ENCODE measurements at regions not wholly inside any gene's neighbourhood (a gene's known extent, or its start where the extent isn't known, plus 50 kb on each side); places are given as distances from the start of the nearest gene placed in this dataset.
"Not testable (repeated sequence)": the region's sequence is repeated elsewhere in the genome, so short reads cannot be mapped to it uniquely, and the experiment has no call there.

- no peak for DNase-seq (ENCODE audit: low spot score)
Observed at GRCh38 chr3:26015752-26016151, 225.9 kb downstream of the OXSM start.

DNA sequence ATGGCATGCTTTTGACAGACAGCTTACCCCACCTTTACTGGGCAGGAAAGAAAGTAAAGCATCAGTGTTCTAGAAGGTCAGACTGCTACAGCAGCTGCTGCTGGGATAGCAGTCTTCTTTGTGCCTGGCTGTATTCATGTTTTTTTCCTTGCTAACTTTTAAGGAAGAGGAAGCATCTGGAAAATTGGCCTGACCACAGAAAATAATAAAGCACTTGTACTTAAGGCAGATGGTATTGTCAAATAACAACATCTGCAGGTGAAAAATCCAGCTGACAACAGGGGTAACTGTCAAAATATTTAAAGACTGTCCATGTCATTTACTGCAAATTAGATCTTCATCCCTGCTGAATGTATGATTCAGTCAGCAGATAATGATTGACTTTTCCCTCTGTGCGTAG lies 229.0 kb downstream of the OXSM start:
- H3K4me1 Mint-ChIP-seq, result no peaks in the 10 kb centered on the region
- Histone ChIP-seq H3F3A (ENCODE audit: low read depth) (no peaks in the 10 kb centered on the region), H3K27me3 (no peaks in the 10 kb centered on the region), H4K20me1 (ENCODE audit: low read depth) (no peaks in the 10 kb centered on the region), H3K4me1 (no peaks in the 10 kb centered on the region), H3K4me2 (no peak overlapping the region), H3K27ac (no peak overlapping the region), H3K79me2 (ENCODE audit: low read depth) (no peaks in the 10 kb centered on the region), H3K9ac (no peak overlapping the region), H3K9me3 (ENCODE audit: low read depth) (no peaks in the 10 kb centered on the region), H3K36me3 (no peaks in the 10 kb centered on the region), H3K4me3 (no peak overlapping the region), H2AFZ (replicated peaks) (no peak overlapping the region)
- no peak overlapping the region for H3K4me3 Mint-ChIP-seq
- DNase-seq (ENCODE audit: low spot score), result no peak
- H3K36me3 Mint-ChIP-seq, result no peaks in the 10 kb centered on the region
- TF ChIP-seq CTCF (IDR thresholded peaks at IDR 0.05) (no peak), EZH2 (IDR thresholded peaks at IDR 0.05) (no peak), EZH2phosphoT487 (IDR thresholded peaks at IDR 0.05) (no peak)
- H3K27ac Mint-ChIP-seq, result no peak overlapping the region
- no peaks in the 10 kb centered on the region for H3K9me3 Mint-ChIP-seq
- peaks cover 2% of the 10 kb centered on the region for H3K27me3 Mint-ChIP-seq (ENCODE audit: insufficient read depth, low read depth)

More at GRCh38 chr3:26015752-26016151, 225.9 kb downstream of the OXSM start:
- H3K27me3 ChIP-seq, result no peaks in the 10 kb centered on the region
- no peaks in the 10 kb centered on the region for H3K4me1 Mint-ChIP-seq
- H3K9ac ChIP-seq, result no peak overlapping the region
- H3K4me3 ChIP-seq, result no peak overlapping the region
- no peaks in the 10 kb centered on the region for H4K20me1 ChIP-seq (ENCODE audit: low read depth)
- no peaks in the 10 kb centered on the region for H3K9me3 ChIP-seq (ENCODE audit: low read depth)
- no peaks in the 10 kb centered on the region for H3K9me3 Mint-ChIP-seq
- H3K27ac Mint-ChIP-seq, result no peak overlapping the region
- no peak overlapping the region for H3K27ac ChIP-seq
- H3K27me3 Mint-ChIP-seq (ENCODE audit: insufficient read depth, low read depth), result peaks cover 2% of the 10 kb centered on the region
- H3K36me3 ChIP-seq, result no peaks in the 10 kb centered on the region
- H3F3A ChIP-seq (ENCODE audit: low read depth), result no peaks in the 10 kb centered on the region
- no peak overlapping the region for H2AFZ ChIP-seq (replicated peaks)
- H3K4me1 ChIP-seq, result no peaks in the 10 kb centered on the region
- TF ChIP-seq CTCF (IDR thresholded peaks at IDR 0.05), result peak; percentile 42
- TF ChIP-seq EZH2 (IDR thresholded peaks at IDR 0.05), result no peak
- TF ChIP-seq EZH2phosphoT487 (IDR thresholded peaks at IDR 0.05), result no peak
- no peaks in the 10 kb centered on the region for H3K79me2 ChIP-seq (ENCODE audit: low read depth)
- H3K36me3 Mint-ChIP-seq, result no peaks in the 10 kb centered on the region
- no peak overlapping the region for H3K4me2 ChIP-seq
- no peak overlapping the region for H3K4me3 Mint-ChIP-seq

DNA sequence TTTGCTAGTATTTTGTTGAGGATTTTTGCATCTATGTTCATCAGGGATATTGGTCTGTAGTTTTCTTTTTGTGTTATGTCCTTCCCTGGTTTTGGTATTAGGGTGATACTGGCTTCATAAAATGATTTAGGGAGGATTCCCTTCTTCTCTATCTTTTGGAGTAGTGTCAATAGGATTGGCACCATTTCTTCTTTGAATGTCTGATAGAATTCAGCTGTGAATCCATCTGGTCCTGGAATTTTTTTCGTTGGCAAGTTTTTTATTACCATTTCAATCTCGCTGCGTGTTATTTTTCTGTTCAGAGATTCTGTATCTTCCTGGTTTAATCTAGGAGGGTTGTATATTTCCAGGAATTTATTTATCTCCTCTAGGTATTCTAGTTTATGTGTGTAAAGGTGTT lies 234.3 kb downstream of the OXSM start:
- not testable (repeated sequence) for H3K4me3 Mint-ChIP-seq; H3K27me3 Mint-ChIP-seq (ENCODE audit: insufficient read depth, low read depth); H3K4me1 ChIP-seq; H3K9ac ChIP-seq; H3K27ac ChIP-seq; H3K27me3 ChIP-seq; H3K4me1 Mint-ChIP-seq; H4K20me1 ChIP-seq (ENCODE audit: low read depth); DNase-seq (ENCODE audit: low spot score); H3F3A ChIP-seq (ENCODE audit: low read depth); H3K36me3 Mint-ChIP-seq; H3K9me3 Mint-ChIP-seq; H3K79me2 ChIP-seq (ENCODE audit: low read depth); H3K9me3 ChIP-seq (ENCODE audit: low read depth); H3K36me3 ChIP-seq; H3K4me2 ChIP-seq; H2AFZ ChIP-seq (replicated peaks); H3K4me3 ChIP-seq; H3K27ac Mint-ChIP-seq

- Histone ChIP-seq H3F3A (ENCODE audit: low read depth) (no peaks in the 10 kb centered on the region), H4K20me1 (ENCODE audit: low read depth) (no peaks in the 10 kb centered on the region), H3K27ac (no peak overlapping the region), H3K4me1 (no peaks in the 10 kb centered on the region), H3K9me3 (ENCODE audit: low read depth) (no peaks in the 10 kb centered on the region), H3K79me2 (ENCODE audit: low read depth) (no peaks in the 10 kb centered on the region), H3K9ac (no peak overlapping the region), H3K4me3 (no peak overlapping the region), H2AFZ (replicated peaks) (no peak overlapping the region), H3K36me3 (no peaks in the 10 kb centered on the region), H3K4me2 (no peak overlapping the region), H3K27me3 (no peaks in the 10 kb centered on the region)
- no peaks in the 10 kb centered on the region for H3K36me3 Mint-ChIP-seq
- TF ChIP-seq CTCF (IDR thresholded peaks at IDR 0.05) (no peak), EZH2phosphoT487 (IDR thresholded peaks at IDR 0.05) (no peak), EZH2 (IDR thresholded peaks at IDR 0.05) (no peak)
- H3K27ac Mint-ChIP-seq, result no peak overlapping the region
- no peak overlapping the region for H3K4me3 Mint-ChIP-seq
- peaks cover 3% of the 10 kb centered on the region for H3K9me3 Mint-ChIP-seq
- DNase-seq (ENCODE audit: low spot score), result no peak
- H3K27me3 Mint-ChIP-seq (ENCODE audit: insufficient read depth, low read depth), result no peaks in the 10 kb centered on the region
- no peaks in the 10 kb centered on the region for H3K4me1 Mint-ChIP-seq
Observed at GRCh38 chr3:26029321-26029720, 239.4 kb downstream of the OXSM start.

DNA sequence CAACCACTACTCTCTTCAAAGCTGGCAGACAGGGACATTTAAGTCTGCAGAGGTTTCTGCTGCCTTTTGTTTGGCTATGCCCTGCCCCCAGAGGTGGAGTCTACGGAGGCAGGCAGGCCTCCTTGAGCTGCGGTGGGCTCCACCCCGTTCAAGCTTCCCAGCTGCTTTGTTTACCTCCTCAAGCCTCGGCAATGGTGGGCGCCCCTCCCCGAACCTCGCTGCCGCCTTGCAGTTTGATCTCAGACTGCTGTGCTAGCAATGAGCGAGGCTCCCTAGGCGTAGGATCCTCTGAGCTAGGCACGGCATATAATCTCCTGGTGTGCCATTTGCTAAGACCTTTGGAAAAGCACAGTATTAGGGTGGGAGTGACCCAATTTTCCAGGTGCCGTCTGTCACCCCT lies 252.2 kb downstream of the OXSM start:
- not testable (repeated sequence) for H3K27ac Mint-ChIP-seq; H3K27me3 ChIP-seq; H3F3A ChIP-seq (ENCODE audit: low read depth); H3K9ac ChIP-seq; H3K4me1 ChIP-seq; H3K9me3 ChIP-seq (ENCODE audit: low read depth); H3K27ac ChIP-seq; H3K36me3 Mint-ChIP-seq; H3K27me3 Mint-ChIP-seq (ENCODE audit: insufficient read depth, low read depth); H2AFZ ChIP-seq (replicated peaks); H4K20me1 ChIP-seq (ENCODE audit: low read depth); H3K4me2 ChIP-seq; H3K4me3 Mint-ChIP-seq; H3K4me1 Mint-ChIP-seq; DNase-seq (ENCODE audit: low spot score); H3K36me3 ChIP-seq; H3K4me3 ChIP-seq; H3K79me2 ChIP-seq (ENCODE audit: low read depth); H3K9me3 Mint-ChIP-seq
